H9 (cell line): ENCODE measurements at regions not wholly inside any gene's neighbourhood (a gene's known extent, or its start where the extent isn't known, plus 50 kb on each side); places are given as distances from the start of the nearest gene placed in this dataset.

Source experiments
- DNase-seq: peaks from one replicate; pipeline ENCODE4 v3.0.0-alpha.2; 2017
- H2AFZ ChIP-seq: one replicate; pipeline ENCODE4 v1.6.1; 2013; ENCODE audit warnings: mild to moderate bottlenecking, low read length, control low read depth, moderate library complexity
- H2AK5ac ChIP-seq: 2 replicates; pipeline ENCODE4 v1.6.1; 2013; ENCODE audit warnings: low read length, control low read depth, mixed read lengths; ENCODE audit not compliant: insufficient read length
- H2BK120ac ChIP-seq: one replicate; pipeline ENCODE4 v1.6.1; 2013; ENCODE audit warnings: low read depth, mild to moderate bottlenecking, low read length, control low read depth, inconsistent platforms; ENCODE audit not compliant: poor library complexity, severe bottlenecking
- H2BK12ac ChIP-seq: 2 replicates; pipeline ENCODE4 v1.6.1; 2013; ENCODE audit warnings: low read length, control low read depth, mixed read lengths, low read depth; ENCODE audit not compliant: insufficient read length
- H2BK15ac ChIP-seq: 2 replicates; pipeline ENCODE4 v1.6.1; 2013; ENCODE audit warnings: low read depth, low read length, control low read depth
- H2BK20ac ChIP-seq: one replicate; pipeline ENCODE4 v1.6.1; 2013; ENCODE audit warnings: low read depth, mild to moderate bottlenecking, low read length, control low read depth, inconsistent platforms; ENCODE audit not compliant: poor library complexity, severe bottlenecking
- H2BK5ac ChIP-seq: 2 replicates; pipeline ENCODE4 v1.6.1; 2013; ENCODE audit warnings: low read length, control low read depth, mixed read lengths; ENCODE audit not compliant: insufficient read length
- H3K14ac ChIP-seq: 2 replicates; pipeline ENCODE4 v1.6.1; 2013; ENCODE audit warnings: low read length, control low read depth; ENCODE audit not compliant: insufficient read depth
- H3K18ac ChIP-seq: 2 replicates; pipeline ENCODE4 v1.6.1; 2013; ENCODE audit warnings: low read depth, mild to moderate bottlenecking, mixed read lengths, low read length, control low read depth; ENCODE audit not compliant: insufficient read length
- H3K23ac ChIP-seq: 2 replicates; pipeline ENCODE4 v1.6.1; 2013; ENCODE audit warnings: low read length, control low read depth, mixed read lengths, low read depth; ENCODE audit not compliant: insufficient read length
- H3K23me2 ChIP-seq: 2 replicates; pipeline ENCODE4 v1.6.1; 2013; ENCODE audit warnings: low read depth, mild to moderate bottlenecking, mixed read lengths, low read length, control low read depth; ENCODE audit not compliant: insufficient read length, poor library complexity, severe bottlenecking
- H3K27ac ChIP-seq: 2 replicates; pipeline ENCODE4 v1.5.1; 2013; ENCODE audit warnings: low read length, control low read depth, mixed read lengths, low read depth; ENCODE audit not compliant: insufficient read length
- H3K27me3 ChIP-seq: 2 replicates; pipeline ENCODE4 v1.6.1; 2013; ENCODE audit warnings: low read length, control low read depth, inconsistent platforms; ENCODE audit not compliant: insufficient read depth
- H3K4ac ChIP-seq: 2 replicates; pipeline ENCODE4 v1.6.1; 2013; ENCODE audit warnings: low read depth, mild to moderate bottlenecking, control low read depth, inconsistent platforms, low read length, moderate library complexity
- H3K4me1 ChIP-seq: 2 replicates; pipeline ENCODE4 v1.6.1; 2013; ENCODE audit warnings: low read length, control low read depth, inconsistent platforms; ENCODE audit not compliant: insufficient read depth
- H3K4me2 ChIP-seq: 2 replicates; pipeline ENCODE4 v1.6.1; 2013; ENCODE audit warnings: low read length, control low read depth, mixed read lengths; ENCODE audit not compliant: insufficient read length, insufficient read depth
- H3K56ac ChIP-seq: 2 replicates; pipeline ENCODE4 v1.6.1; 2013; ENCODE audit warnings: low read depth, mild to moderate bottlenecking, mixed read lengths, low read length, control low read depth; ENCODE audit not compliant: insufficient read length
- H3K79me1 ChIP-seq: 2 replicates; pipeline ENCODE4 v1.6.1; 2013; ENCODE audit warnings: low read depth, mild to moderate bottlenecking, moderate library complexity, low read length, control low read depth, inconsistent platforms; ENCODE audit not compliant: insufficient read depth, poor library complexity, severe bottlenecking
- H3K79me2 ChIP-seq: 2 replicates; pipeline ENCODE4 v1.6.1; 2013; ENCODE audit warnings: low read length, control low read depth, inconsistent platforms; ENCODE audit not compliant: insufficient read depth
- H3K9ac ChIP-seq: 2 replicates; pipeline ENCODE4 v1.6.1; 2013; ENCODE audit warnings: low read length, control low read depth, mixed read lengths; ENCODE audit not compliant: insufficient read length; ENCODE audit errors: extremely low read depth
- H3K9me3 ChIP-seq: one replicate; pipeline ENCODE4 v1.6.1; 2013; ENCODE audit warnings: low read depth, low read length, inconsistent platforms; ENCODE audit not compliant: control insufficient read depth
- H3T11ph ChIP-seq: one replicate; pipeline ENCODE4 v1.6.1; 2013; ENCODE audit warnings: mild to moderate bottlenecking, low read length, control low read depth, inconsistent platforms
- H4K20me1 ChIP-seq: one replicate; pipeline ENCODE4 v1.6.1; 2013; ENCODE audit not compliant: control insufficient read depth, insufficient read length, insufficient read depth
- H4K5ac ChIP-seq: 2 replicates; pipeline ENCODE4 v1.6.1; 2013; ENCODE audit warnings: low read depth, mild to moderate bottlenecking, mixed read lengths, low read length, control low read depth; ENCODE audit not compliant: insufficient read length
- H4K8ac ChIP-seq: replicated peaks from 2 replicates; pipeline ENCODE4 v1.6.1; 2013; ENCODE audit warnings: low read length, control low read depth, mixed read lengths, low read depth; ENCODE audit not compliant: insufficient read length
- H4K91ac ChIP-seq: 2 replicates; pipeline ENCODE4 v1.6.1; 2013; ENCODE audit warnings: low read depth, mild to moderate bottlenecking, moderate library complexity, mixed read lengths, low read length, control low read depth; ENCODE audit not compliant: insufficient read length
- H3K27ac Mint-ChIP-seq, 3 experiments: 2 replicates in 2 of 3; 3 replicates in 1 of 3; pipeline ENCODE4 v1.8.0; 2020 to 2021; ENCODE audit warnings: mixed read lengths in 3 of 3, mild to moderate bottlenecking in 1 of 3, moderate library complexity in 1 of 3
- H3K27me3 Mint-ChIP-seq: 2 replicates; pipeline ENCODE4 v1.8.0; 2021; ENCODE audit warnings: low read depth, mild to moderate bottlenecking, moderate library complexity, mixed read lengths
- H3K36me3 Mint-ChIP-seq, 3 experiments: 2 replicates in 2 of 3; 3 replicates in 1 of 3; pipeline ENCODE4 v1.8.0; 2020 to 2021; ENCODE audit warnings: low read depth in 3 of 3, mixed read lengths in 3 of 3; ENCODE audit not compliant: insufficient read depth in 1 of 3
- H3K4me1 Mint-ChIP-seq, 2 experiments: 2 replicates each; pipeline ENCODE4 v1.8.0; 2020; ENCODE audit warnings: mixed read lengths in 2 of 2
- H3K4me3 Mint-ChIP-seq, 2 experiments: 2 replicates in 1 of 2; 3 replicates in 1 of 2; pipeline ENCODE4 v1.8.0; 2020 to 2021; ENCODE audit warnings: mild to moderate bottlenecking in 2 of 2, mixed read lengths in 2 of 2, moderate library complexity in 1 of 2
- H3K9me3 Mint-ChIP-seq, 2 experiments: 2 replicates in 1 of 2; 3 replicates in 1 of 2; pipeline ENCODE4 v1.8.0; 2020; ENCODE audit warnings: mild to moderate bottlenecking in 2 of 2, mixed read lengths in 2 of 2, moderate library complexity in 1 of 2
- WGBS: extraction: QIAGEN DNeasy Blood & Tissue Kit; methylation state at CpG from one replicate; pipeline ENCODE4 v1.1.7; 2013; ENCODE audit warnings: missing lambda C conversion rate, low lambda C conversion rate, mixed read lengths; ENCODE audit not compliant: insufficient read length; ENCODE audit errors: extremely low coverage; 5-methylcytosine and 5-hydroxymethylcytosine counted together
- TF ChIP-seq, protein P1 (sequence below): fragments of 200-600 bp; sonication (generic); conservative IDR thresholded peaks from 3 replicates; pipeline ENCODE4 v1.8.0; 2021; ENCODE audit warnings: antibody characterized with exemption, mild to moderate bottlenecking

GRCh38 chr3:184636741-184637316 lies 75.0 kb downstream of the MAGEF1 start:
- H3K4me1 ChIP-seq, result peaks cover 2% of the 10 kb centered on the region; the same call in 1 of the 2 replicates
- H2AFZ ChIP-seq, result no peak overlapping the region
- no peaks in the 10 kb centered on the region for H3K23me2 ChIP-seq
- no peak overlapping the region for H3K9ac ChIP-seq
- no peaks in the 10 kb centered on the region for H3K9me3 ChIP-seq
- H3K14ac ChIP-seq, result no peak overlapping the region
- no peak overlapping the region for H2BK5ac ChIP-seq
- H3K27me3 Mint-ChIP-seq, result peaks cover 17% of the 10 kb centered on the region
- H4K20me1 ChIP-seq, result no peaks in the 10 kb centered on the region
- peaks cover 31 to 42% of the 10 kb centered on the region in 2 experiments for H3K4me1 Mint-ChIP-seq
- no peak overlapping the region for H3T11ph ChIP-seq
- H4K91ac ChIP-seq, result no peak overlapping the region
- no peak overlapping the region for H3K4me3 Mint-ChIP-seq
- no peak overlapping the region for H2BK20ac ChIP-seq
- H3K4me2 ChIP-seq, result no peak overlapping the region
- no peak overlapping the region for H3K27ac ChIP-seq
- H3K27ac Mint-ChIP-seq, result no peak overlapping the region
- H3K79me2 ChIP-seq, result no peaks in the 10 kb centered on the region
- no peak overlapping the region for H4K5ac ChIP-seq
- H2BK12ac ChIP-seq, result no peak overlapping the region
- no peak overlapping the region for H3K23ac ChIP-seq
- no peak overlapping the region for H3K4ac ChIP-seq
- H3K9me3 Mint-ChIP-seq, result no peaks in the 10 kb centered on the region; a peak in 2 of 5 replicates
- WGBS, result no CpG with 5 or more reads among the region's 3 CpGs
- H3K27me3 ChIP-seq, result peaks cover 2% of the 10 kb centered on the region; the same call in 1 of the 2 replicates
- no peak overlapping the region for H2BK120ac ChIP-seq
- DNase-seq, result no peak
- TF ChIP-seq, protein P1, sequence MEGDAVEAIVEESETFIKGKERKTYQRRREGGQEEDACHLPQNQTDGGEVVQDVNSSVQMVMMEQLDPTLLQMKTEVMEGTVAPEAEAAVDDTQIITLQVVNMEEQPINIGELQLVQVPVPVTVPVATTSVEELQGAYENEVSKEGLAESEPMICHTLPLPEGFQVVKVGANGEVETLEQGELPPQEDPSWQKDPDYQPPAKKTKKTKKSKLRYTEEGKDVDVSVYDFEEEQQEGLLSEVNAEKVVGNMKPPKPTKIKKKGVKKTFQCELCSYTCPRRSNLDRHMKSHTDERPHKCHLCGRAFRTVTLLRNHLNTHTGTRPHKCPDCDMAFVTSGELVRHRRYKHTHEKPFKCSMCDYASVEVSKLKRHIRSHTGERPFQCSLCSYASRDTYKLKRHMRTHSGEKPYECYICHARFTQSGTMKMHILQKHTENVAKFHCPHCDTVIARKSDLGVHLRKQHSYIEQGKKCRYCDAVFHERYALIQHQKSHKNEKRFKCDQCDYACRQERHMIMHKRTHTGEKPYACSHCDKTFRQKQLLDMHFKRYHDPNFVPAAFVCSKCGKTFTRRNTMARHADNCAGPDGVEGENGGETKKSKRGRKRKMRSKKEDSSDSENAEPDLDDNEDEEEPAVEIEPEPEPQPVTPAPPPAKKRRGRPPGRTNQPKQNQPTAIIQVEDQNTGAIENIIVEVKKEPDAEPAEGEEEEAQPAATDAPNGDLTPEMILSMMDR, result no peak
- no peaks in the 10 kb centered on the region for H3K79me1 ChIP-seq
- no peak overlapping the region for H2BK15ac ChIP-seq
- H3K36me3 Mint-ChIP-seq, result no peaks in the 10 kb centered on the region
- H3K18ac ChIP-seq, result no peak overlapping the region
- no peak overlapping the region for H3K56ac ChIP-seq
- no peak overlapping the region for H4K8ac ChIP-seq
- no peak overlapping the region for H2AK5ac ChIP-seq
